HG03575 (cell line): ENCODE measurements at regions not wholly inside any gene's neighbourhood (a gene's known extent, or its start where the extent isn't known, plus 50 kb on each side); places are given as distances from the start of the nearest gene placed in this dataset.

ENCODE experiments used
- ATAC-seq: cut with Tn5 transposase; IDR thresholded peaks from one replicate; pipeline ENCODE4 v1.9.1; 2021; ENCODE audit not compliant: unreplicated experiment, insufficient number of reproducible peaks, low FRiP score; ENCODE audit errors: extremely low read depth

DNA sequence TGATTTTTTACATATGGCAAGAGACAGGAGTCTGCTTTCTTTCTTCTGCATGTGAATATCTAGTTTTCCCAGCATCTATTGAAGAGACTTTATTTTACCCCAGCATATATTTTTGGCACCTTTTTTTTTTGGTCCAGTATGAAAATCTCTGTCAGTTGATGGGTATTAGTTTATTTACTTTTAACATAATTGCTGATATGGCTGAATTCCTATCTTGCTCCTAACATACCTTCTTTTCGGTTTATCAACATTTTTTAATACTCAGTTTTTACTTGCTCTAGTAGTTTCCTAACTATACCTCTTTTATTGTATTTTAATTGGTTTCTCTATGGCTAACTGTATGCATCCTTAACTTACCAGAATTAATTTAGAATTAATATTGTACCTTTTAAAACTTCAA lies 77.5 kb upstream of the PDE7B start:
- ATAC-seq, result no peak

DNA sequence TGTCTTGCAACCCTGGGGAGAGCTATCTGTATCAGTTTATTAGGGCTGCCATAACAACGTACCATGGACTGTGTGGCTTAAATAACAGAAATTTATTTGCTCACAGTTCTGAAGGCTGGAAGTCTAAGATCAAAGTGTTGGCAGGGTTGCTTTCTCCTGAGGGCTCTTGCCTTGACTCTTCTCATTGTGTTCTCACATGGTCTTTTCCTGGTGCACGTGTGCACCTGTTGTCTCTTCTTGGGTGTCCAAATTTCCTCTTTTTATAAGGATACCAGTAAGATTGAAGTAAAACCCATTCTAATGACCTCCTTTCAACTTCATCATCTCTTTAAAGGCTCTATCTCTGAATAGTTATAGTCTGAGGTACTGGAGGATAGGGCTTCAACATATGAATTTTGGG lies 72.3 kb upstream of the PDE7B start:
- no peak for ATAC-seq

DNA sequence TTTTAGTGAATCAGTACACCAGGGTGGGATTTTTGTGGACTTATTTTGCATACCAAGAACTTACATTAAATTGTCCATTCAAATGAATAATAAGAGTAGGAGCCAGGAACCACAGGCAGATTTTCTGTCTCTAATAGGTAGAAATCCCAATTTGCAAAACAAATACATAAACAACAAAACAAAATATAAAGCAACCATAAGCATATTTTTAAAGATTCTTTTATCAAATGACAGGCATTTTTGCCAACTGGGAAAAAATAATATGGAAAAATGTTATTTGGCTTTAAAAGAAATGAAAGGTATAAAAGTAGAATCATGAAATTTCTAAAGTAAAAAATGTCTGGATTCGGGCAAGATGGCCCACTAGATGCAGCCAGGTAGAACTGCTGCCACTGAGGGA lies 71.2 kb upstream of the PDE7B start:
- ATAC-seq, result no peak

DNA sequence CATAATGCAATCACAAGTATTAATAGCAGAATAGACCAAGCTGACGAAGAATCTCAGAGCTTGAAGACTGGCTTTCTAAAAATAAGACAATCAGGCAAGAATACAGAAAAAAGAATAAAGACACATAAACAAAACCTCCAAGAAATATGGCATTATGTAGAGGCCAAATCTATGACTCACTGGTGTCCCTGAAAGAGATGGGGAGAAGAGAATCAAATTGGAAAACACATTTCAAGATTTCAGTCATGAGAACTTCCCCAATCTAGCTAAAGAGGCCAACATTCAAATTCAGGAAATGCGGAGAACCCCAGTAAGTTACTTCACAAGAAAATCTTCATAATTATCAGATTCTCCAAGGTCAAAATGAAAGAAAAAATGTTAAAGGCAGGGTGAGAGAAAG lies 69.0 kb upstream of the PDE7B start:
- ATAC-seq, result no peak

DNA sequence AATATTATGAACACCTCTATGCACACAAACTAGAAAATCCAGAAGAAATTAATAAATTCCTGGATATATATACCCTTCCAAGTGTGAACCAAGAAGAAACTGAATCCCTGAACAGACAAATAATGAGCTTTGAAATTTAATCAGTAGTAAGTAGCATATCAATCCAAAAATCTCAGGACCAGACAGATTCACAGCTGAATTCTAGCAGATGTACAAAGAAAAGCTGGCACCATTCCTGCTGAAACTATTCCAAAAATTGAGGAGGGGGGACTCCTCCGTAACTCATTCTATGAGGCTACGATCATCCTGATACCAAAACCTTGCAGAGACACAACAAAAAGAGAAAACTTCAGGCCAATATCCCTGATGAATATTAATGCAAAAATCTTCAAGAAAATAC lies 67.0 kb upstream of the PDE7B start:
- ATAC-seq, result no peak

DNA sequence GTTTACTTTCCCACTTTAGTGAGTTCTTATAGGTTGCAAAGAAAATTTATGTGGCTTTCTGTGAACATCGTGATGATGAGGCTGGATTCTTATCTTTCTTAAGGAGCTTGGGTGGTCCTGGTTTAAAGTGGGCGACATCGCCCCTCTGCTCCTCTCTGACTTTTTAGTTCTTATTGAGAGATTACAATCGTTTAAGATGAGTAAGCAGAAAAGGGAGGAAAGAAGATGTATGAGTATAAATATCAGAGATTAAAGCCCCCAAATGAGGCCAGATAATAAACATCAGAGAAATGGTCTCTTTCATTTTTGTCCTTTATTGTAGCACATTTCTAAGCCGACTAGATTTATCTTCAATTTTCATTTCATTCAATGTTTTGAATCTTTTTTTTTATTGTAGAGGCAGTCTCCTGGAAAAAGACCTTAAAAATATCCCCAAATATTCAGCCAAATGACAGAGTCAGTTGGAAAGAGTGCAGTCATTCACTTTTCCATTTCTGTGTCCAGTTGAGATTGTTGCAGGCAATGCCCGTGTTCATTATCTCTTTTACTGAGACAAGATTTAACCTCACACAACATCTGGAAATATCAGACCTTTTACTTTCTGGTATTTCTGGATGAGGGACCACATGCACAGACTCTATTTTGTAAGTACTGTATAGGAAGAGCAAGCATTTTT lies 62.0 kb upstream of the PDE7B start:
- no peak for ATAC-seq

DNA sequence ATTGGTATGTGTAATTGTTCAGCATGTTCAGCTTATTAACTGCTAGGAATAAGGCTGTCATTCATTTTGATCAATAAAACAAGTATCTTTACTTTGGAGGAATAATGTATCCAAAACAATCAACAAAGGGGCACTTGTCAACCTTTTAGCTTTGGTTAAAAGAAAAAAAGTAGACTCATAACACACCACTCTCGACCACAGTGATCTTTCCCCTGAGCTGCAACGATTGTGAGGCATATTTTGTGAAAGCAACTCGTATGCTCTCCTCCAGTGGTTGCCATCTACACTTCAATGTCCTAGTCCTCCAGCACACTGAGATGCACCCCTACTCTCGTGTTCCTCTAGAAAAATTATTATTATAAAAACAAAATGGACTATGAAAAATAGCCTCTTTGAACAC lies 60.1 kb upstream of the PDE7B start:
- no peak for ATAC-seq

DNA sequence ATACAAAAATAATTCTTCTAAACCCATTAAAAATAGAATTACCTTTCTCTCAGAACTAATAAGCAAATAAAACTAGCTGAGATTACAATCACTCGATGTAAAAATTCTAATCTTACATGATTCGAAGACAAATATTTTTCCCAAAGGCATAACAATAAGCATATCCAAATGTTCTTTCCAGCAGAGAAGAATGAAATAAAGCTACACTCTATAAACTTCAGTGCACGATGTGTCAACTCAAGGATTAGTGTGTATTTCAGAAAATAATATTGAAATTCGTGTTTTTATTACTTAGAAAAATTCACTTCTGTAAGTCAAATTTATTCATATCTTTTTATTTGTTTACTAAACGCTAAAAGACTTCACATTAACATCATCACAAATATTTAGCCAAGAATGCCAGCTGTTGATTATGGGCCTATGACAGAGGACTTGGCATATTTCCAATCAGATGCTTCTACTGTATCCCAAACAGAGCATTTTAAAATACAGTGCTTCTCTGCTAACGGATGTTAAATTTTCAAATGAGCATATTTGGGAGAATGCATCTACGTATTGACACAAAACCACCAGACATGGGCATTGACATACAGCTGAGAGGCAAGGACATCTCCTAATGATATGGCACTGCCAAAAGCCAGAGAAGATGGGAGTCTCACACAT lies 54.7 kb upstream of the PDE7B start:
- ATAC-seq, result no peak

DNA sequence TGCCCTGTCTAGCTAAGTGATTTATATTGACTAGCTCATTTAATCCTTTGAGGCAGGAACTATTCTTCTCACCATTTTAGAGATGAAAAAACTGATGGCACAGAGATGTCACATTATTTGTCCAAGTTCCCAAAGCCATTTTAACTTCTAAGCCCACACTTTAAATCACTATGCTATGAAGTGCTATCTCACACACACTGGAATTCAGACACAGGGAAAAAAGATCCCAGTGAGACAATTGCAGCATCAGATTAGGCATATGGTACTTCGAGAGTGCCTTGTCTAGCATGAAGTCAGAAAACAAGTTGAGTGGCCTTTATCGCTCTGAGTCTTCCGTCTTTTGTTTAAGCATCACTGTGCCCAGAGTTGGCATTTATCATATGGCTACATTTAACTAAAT lies 54.1 kb upstream of the PDE7B start:
- no peak for ATAC-seq

DNA sequence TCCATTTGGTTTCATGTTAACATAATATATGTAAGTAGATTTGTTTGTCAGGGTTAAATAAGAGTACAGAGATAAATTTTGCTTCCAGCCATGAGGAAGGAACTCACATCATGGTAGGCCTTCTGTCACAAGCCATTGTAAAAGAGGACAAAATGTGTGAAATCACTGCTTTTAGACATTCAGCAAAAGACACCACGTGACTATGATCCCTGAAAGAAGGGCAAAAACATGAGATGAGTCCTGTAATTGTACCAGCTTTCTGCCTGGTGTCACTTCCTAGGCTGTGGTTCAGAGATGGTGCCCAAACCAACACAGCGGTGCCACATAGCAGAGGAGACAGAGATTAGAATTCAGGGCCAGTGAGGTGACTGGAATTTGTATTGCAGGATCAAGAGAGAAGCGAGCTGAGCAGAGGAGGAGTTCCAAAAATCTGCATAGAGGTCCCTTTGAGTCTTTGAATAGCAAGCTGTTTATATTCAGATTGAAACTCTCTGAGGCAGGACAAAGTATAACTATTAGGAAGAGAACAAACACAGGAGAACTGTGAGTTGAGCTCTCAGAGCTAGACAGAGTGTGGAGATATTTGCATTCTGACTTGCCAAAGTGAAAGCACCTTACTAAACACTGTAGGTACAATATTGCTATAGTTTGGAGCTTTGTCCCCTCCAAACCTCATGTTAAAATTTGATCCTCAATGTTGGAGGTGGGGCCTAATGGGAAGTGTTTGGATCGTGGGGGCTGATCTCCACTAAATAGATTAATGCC lies 52.6 kb upstream of the PDE7B start:
- ATAC-seq, result no peak
